ENCODE measurements at regions not wholly inside any gene's neighbourhood (a gene's known extent, or its start where the extent isn't known, plus 50 kb on each side); places are given as distances from the start of the nearest gene placed in this dataset.
A peak's percentile ranks its signal among the peaks of the same experiment; 100 is the strongest.

- TF ChIP-seq POLR2AphosphoS5 (IDR thresholded peaks at IDR 0.05) (no peak), CTCF (IDR thresholded peaks at IDR 0.05) (no peak), EP300 (IDR thresholded peaks at IDR 0.05) (no peak), POLR2A (IDR thresholded peaks at IDR 0.05) (no peak)
- no peaks in the 10 kb centered on the region for H3K4me1 ChIP-seq
- DNase-seq, result no peak
- peaks cover 0 to 14% (median 0%) of the 10 kb centered on the region in 3 donors for H3K27me3 ChIP-seq
- H3K27ac ChIP-seq, result no peak overlapping the region
- intact Hi-C loops (cut with DNase I; ENCODE audit: low total_unique reads), result no loop called here
- no peak overlapping the region for H3K4me3 ChIP-seq
- no peaks in the 10 kb centered on the region for H3K36me3 ChIP-seq
- WGBS, 5 donors, result 66 to 85% (median 79%) methylated on average over 6 of the region's 6 CpGs
- H3K9me3 ChIP-seq, result no peaks in the 10 kb centered on the region
Observed at GRCh38 chr9:113674436-113674835, 201.7 kb upstream of the ZNF618 start.

- H3K4me3 ChIP-seq, result no peak overlapping the region
- H3K9me3 ChIP-seq, result no peaks in the 10 kb centered on the region
- 48 to 70% (median 66%) methylated on average over 7 to 10 of the region's 10 CpGs for WGBS, 5 donors
- peaks cover 0 to 14% (median 0%) of the 10 kb centered on the region in 3 donors for H3K27me3 ChIP-seq
- intact Hi-C loops (cut with DNase I; ENCODE audit: low total_unique reads), result no loop called here
- H3K4me1 ChIP-seq, result no peaks in the 10 kb centered on the region
- TF ChIP-seq CTCF (IDR thresholded peaks at IDR 0.05) (no peak), EP300 (IDR thresholded peaks at IDR 0.05) (no peak), POLR2AphosphoS5 (IDR thresholded peaks at IDR 0.05) (no peak), POLR2A (IDR thresholded peaks at IDR 0.05) (no peak)
- H3K36me3 ChIP-seq, result no peaks in the 10 kb centered on the region
- peak; percentile 28 to 55 for DNase-seq
- H3K27ac ChIP-seq, result peak overlapping the region in 3 of 5 donors; percentile 7 to 51 (median 29)
Observed at GRCh38 chr9:113675475-113675941, 200.6 kb upstream of the ZNF618 start.

GRCh38 chr9:113677057-113677456, 199.1 kb upstream of the ZNF618 start:
- Histone ChIP-seq H3K9me3 (no peaks in the 10 kb centered on the region), H3K27me3 (peaks cover 0 to 14% (median 0%) of the 10 kb centered on the region in 3 donors), H3K4me1 (peaks cover 0 to 2% (median 0%) of the 10 kb centered on the region in 4 donors), H3K4me3 (no peak overlapping the region), H3K36me3 (no peaks in the 10 kb centered on the region), H3K27ac (no peak overlapping the region)
- TF ChIP-seq EP300 (IDR thresholded peaks at IDR 0.05) (no peak), POLR2A (IDR thresholded peaks at IDR 0.05) (no peak), POLR2AphosphoS5 (IDR thresholded peaks at IDR 0.05) (no peak)
- 64 to 84% (median 78%) methylated on average over 9 of the region's 9 CpGs for WGBS, 5 donors
- DNase-seq, result no peak
- intact Hi-C loops (cut with DNase I; ENCODE audit: low total_unique reads), result no loop called here

- no peaks in the 10 kb centered on the region for H3K9me3 ChIP-seq
Observed at GRCh38 chr9:113677569-113677968, 198.5 kb upstream of the ZNF618 start.

More at GRCh38 chr9:113677569-113677968, 198.5 kb upstream of the ZNF618 start:
- Histone ChIP-seq H3K4me1 (peaks cover 0 to 8% (median 3%) of the 10 kb centered on the region in 4 donors), H3K27ac (no peak overlapping the region), H3K4me3 (no peak overlapping the region), H3K27me3 (peaks cover 0 to 14% (median 0%) of the 10 kb centered on the region in 3 donors), H3K36me3 (no peaks in the 10 kb centered on the region)
- no peak for TF ChIP-seq CTCF (IDR thresholded peaks at IDR 0.05)
- TF ChIP-seq POLR2AphosphoS5 (IDR thresholded peaks at IDR 0.05), result no peak
- no peak for TF ChIP-seq EP300 (IDR thresholded peaks at IDR 0.05)
- TF ChIP-seq POLR2A (IDR thresholded peaks at IDR 0.05), result no peak
- no peak for DNase-seq
- WGBS, 5 donors, result 78 to 91% (median 87%) methylated on average over 4 of the region's 4 CpGs
- intact Hi-C loops (cut with DNase I; ENCODE audit: low total_unique reads), result no loop called here
